ENCODE measurements at regions not wholly inside any gene's neighbourhood (a gene's known extent, or its start where the extent isn't known, plus 50 kb on each side); places are given as distances from the start of the nearest gene placed in this dataset.
"Not testable (repeated sequence)": the region's sequence is repeated elsewhere in the genome, so short reads cannot be mapped to it uniquely, and the experiment has no call there.

DNA sequence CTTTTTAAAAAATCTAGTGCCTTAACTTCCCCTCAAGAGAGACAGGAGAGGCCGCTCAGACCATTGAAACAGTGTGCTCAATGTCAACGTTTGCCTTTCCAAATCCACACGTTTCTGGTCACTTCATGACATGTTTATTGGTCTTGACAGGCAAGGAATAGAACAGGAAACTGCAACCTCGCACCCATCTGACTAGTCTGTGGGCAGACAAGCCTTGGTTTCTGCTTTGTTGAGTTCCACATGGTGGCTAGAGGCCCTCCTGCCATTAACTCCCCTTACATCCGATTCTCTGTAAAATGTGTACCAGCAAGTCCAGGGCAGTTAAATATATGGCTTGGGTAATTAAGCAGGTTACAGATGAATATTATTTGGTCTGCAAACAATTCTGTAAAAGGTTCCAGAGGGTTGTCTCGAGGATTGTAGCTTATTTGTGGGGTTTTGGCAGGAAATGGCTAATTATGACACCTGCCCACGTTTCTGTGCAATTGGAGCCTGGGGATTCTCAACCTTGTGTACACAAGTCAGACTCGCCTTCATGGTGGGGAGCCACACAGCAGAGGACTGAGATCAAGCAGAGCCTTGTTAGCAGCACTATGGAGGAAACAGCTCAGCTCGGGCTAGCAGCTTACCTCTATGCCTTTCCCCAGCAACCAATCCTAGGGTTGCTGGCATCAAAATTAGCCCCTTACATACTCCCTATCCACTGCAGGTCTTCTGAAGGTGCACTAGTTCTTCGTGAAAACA is 317.5 kb upstream of the IGF1R start:
- no peak for DNase-seq (ENCODE audit: low read depth)

DNA sequence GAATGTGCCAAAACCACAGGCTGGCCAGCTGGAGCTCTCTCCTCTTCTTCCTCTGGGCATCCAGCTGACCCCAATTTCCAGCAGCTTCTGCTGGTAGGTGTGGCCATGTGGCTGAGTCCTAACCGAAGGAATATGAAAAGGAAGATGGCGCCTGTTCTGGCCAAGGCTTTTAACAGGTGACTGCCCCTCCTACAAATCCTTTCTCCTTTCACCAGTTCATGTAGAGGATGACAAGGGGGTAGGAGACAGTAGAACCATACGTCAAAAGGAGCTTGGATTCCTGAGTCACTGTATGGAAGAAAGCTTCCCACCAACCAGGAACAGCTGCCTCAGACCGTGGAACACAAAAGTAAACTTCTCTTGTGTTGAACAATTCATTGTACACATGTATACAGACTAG is 316.7 kb upstream of the IGF1R start:
- DNase-seq (ENCODE audit: low read depth), result no peak

DNA sequence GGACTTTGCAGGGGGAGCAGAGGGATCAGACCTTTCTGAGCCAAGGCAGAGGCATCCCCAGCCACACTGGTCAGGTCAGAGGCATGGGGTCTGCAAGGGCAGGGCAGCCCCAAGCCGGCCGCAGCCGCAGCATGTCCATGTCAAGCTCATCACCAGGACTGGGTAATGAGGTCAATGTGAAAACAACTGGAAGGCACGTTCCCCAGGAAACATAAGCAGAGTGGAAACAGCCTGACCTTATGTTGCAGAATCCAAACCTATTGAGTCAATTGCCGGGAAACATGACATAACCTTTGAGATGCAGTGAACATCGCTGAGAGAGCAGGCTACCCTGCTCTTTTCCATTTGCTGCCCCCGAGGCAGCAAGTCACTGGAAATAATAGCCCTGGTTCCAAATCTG is 315.1 kb upstream of the IGF1R start:
- no peak for DNase-seq (ENCODE audit: low read depth)

DNA sequence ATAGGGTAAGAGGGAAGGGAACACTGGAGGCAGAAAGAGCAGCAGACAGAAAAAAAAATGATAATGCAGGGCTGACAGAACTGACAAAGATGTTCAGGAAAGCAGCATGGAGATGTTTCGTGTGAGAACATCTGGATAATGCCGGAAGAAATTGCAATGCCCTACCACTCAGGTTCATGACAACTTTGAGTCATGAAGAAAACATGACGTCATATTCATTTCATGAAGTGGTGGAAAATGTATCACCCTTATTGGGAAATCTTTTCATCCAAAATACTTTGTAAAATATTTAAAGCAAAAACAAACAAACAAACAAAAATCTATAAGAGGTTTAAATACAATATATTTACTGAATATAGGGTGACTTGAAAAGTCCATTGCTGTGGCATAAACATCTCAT is 305.4 kb upstream of the IGF1R start:
- DNase-seq (ENCODE audit: low read depth), result no peak

DNA sequence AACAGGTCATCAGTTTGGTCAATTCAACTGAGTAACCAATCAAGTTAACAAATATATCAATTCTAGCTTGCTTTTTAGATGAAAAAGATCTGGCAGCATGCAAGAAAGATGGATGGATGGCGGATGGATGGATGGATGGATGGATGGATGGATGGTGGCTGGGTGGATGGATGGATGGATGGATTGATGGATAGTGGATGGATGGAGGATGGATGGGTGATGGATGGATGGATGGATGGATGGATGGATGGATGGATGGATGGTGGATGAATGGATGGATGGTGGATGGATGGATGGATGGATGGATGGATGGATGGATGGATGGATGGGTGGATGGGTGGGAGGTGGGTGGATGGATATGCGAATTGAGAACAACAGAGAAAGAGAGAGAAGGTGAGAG is 303.7 kb upstream of the IGF1R start:
- no peak for DNase-seq (ENCODE audit: low read depth)

DNA sequence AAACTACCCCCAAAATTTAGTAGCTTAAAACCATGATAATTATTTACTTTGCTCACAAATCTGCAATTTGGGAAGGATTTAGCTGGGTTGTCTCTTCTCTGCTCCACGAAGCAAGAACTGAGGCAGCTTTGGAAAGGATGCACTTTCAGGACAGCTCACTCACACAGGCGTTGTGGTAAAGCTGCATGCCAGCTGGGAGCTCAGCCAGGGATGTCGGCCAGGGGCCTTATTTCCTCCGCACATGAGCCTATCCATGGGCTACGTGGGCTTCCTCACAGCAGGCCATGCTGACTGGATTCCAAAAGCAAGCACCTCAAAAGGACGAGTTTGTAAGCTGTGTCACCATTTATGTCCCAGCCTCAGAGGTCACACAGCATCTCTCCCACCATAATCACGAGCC is 301.3 kb upstream of the IGF1R start:
- no peak for DNase-seq (ENCODE audit: low read depth)

DNA sequence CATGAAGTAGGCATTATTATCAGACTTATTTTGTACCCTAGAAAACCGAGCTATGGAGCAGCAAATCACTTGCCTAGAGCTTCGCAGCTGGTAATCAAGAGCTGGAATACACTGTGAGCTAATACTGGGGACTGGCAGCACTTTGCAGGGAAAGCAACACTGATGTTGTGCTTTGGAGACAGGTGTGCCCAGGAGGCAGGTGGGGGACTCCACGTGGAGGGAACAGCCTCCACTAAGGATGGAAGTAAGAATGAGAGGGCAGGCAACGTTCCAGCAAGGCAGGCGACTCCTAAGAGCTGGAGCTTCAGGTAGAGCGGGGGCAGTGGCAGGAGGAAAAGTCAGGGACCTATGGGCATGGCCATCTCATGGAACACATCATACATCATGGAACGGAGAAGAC is 300.5 kb upstream of the IGF1R start:
- DNase-seq (ENCODE audit: low read depth), result no peak

DNA sequence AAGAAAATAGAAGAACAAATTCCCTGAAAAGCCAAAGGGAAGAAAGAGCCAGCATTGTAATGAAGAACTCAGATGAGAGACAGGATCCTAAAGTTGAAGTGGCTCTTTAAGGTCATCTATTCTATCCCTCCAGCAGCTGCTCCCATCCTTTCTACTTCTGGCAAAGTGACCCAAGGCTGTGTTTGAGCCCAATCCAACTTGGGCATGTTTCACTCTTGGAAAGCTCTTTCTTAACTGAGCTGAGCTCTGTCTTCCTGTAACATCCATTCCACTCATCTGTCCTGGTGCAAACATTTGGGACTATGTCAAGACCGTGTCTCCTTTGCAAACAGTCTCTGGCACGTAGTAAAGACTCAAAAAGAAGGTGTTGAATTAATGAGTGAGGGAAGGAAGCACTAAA is 298.1 kb upstream of the IGF1R start:
- DNase-seq (ENCODE audit: low read depth), result no peak

DNA sequence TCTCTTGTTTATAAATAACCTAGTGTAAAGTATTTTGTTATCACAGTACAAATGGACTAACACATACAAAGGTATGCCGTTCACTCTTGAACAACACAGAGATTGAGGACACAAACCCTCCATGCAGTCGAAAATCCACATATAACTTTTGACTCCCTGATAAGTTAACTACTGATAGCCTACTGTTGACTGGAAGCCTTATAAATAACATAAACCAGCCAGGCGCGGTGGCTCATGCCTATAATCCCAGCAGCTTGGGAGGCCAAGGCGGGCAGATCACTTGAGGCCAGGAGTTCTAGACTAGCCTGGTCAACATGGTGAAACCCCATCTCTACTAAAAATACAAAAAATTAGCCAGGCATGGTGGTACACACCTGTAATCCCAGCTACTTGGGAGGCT is 290.1 kb upstream of the IGF1R start:
- DNase-seq (ENCODE audit: low read depth), result not testable (repeated sequence)

DNA sequence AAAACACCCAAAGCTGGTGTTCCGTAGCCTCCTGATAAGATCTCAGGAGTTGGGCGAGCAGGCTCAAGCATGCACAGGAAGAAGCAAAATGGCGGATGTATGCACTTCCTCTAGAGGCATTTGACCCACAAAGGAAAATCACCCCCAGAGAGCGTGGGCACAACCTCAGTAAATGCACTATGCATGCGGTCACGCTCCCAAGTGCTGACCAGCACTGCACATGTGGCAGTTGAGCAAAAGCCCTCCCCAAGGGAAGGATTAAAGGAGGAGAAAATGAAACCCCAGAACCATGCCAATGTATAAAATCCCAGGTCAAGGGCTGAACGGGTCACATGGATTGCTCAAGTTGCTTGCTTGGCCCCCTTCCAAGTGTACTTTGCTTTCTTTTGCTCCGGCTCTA is 289.4 kb upstream of the IGF1R start:
- no peak for DNase-seq (ENCODE audit: low read depth)

DNA sequence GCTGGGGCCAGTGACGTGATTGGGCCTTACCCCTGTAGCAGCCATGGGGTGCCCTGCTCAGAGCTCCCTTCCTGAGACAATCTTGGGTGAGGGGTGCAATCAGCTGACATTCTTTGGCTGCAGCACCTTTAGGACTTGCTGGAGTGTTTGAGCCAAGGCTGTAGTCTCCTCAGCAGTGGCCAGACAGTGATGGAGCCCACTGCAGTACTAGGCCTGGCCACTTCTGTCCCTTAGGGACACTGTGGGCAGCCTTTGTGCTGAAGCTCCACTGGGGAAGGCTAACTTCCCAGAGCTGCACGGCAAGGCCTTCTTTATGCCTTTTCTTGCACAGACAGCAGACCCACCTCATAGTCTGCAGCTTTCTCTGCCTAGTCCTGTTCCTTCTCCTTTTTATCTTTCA is 284.9 kb upstream of the IGF1R start:
- no peak for DNase-seq (ENCODE audit: low read depth)

DNA sequence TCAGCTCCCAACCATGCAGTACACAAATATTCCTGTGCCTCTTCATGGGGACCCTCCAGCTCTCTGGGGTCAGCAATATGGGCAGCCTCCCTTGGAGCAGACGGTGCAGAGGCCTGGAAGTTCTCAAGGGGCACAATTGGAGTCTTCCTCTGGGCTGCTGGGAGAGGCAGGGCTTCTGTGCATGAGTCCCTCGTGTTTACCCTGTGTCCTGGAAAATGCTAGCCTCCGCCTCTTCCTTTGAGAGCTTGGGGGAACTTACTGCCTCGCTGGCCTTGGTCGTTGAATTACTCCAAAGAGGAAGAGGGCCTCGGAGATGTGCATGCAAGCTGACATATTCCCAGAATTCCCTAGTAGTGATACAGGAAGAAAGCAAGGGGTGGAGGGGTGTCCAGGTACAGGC is 284.4 kb upstream of the IGF1R start:
- DNase-seq (ENCODE audit: low read depth), result no peak

DNA sequence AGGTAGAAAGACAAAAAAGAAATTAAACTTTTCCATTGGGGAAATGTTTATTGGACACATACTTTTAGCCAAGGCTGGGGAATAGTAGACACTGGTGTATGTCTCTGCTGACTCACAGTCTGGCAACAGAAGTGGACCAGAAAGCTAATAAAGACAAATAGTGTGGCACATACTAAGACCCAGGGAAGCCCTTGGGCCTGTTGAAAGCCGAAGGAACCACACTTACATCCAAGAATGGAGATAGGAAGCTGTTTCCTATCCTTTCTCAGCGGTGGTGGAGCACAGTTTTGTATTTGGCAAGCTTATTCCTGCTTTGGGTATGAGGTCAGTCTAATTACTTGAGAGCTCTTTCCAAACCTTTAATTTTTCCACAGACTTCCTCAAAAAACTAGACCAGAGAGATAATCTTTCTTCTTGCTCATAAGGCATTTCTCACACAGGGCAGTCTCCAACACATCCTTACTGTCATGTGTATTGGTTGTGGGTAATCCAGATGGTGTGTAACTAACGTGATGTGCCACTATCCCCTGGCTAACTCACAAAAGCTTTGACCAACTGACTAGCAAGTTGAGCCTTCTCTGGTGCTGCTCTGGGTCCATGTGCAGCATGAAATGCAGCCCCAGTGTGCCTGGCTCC is 279.1 kb upstream of the IGF1R start:
- no peak for DNase-seq (ENCODE audit: low read depth)

DNA sequence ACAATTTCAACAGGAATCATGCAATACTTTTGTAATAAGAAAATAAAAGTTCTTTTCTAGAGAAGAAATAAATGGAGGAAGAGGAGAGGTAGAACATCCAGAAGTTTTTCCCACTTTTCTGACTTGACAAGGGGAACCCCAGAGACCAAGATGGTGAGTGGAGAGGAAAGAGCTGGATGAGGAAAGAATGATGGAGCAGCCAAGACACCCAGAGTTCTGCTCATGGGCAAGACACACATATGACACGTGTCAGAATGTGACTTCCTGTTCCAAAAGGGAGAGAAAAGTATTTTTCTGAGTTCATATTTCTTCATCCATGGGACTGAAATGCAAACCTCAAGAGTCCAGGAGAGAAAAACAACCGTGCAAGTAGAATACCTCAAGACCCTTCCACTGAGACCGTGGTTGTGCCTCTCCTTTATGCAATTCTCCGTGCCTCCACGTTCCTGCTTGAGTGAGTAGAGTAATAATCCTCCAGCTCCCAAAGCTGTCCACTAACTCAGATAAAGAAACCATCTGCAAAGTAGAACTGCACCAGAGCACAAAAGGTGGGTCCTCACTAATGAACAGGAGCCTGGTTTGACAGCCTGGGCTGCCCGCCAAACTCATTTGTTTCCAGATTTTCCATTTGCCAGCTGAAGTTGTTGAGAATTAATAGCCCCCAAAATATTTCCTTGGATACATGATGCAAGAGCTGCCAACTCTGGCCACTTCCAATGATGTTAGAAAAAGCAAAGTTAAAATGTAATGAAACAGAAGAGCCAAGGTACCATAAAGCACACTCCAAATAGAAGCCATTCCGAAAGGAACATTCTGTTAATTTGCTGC is 272.6 kb upstream of the IGF1R start:
- no peak for DNase-seq (ENCODE audit: low read depth)

DNA sequence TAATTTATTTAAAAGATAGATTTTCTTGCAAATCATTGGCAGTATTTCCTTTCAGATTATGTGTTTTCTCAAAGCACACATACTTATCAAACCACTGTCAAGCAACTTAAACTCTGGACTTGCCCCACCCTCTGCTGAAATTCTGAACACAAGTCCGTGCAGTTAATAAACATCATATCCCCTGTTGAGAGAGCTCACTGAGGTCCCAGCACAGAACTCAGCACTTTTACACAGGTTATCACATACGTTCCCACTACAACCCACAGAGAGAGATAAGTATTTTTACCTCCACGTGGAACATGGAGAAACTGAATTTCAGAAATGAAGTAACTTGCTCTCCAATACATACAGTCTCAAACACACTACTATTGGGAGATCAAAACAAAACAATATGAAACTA is 267.6 kb upstream of the IGF1R start:
- no peak for DNase-seq (ENCODE audit: low read depth)

DNA sequence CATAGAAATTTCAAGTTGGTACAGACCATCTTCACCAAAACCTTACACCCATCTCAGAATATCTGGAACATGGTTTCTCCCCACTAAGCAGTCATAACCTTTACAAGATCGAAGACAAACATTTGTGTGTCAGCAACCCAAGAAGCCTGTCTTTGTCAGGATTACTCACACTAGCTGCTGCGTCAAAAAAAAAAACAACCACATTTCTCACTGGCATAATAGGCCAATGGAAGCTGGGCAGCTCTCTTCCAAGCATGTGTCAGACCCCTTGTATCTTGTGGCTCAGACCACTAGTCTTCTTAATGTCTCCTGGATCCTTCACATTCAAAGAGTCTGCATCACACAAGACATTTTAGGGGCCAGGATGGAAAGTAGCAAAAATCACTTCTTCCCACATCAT is 266.9 kb upstream of the IGF1R start:
- no peak for DNase-seq (ENCODE audit: low read depth)

DNA sequence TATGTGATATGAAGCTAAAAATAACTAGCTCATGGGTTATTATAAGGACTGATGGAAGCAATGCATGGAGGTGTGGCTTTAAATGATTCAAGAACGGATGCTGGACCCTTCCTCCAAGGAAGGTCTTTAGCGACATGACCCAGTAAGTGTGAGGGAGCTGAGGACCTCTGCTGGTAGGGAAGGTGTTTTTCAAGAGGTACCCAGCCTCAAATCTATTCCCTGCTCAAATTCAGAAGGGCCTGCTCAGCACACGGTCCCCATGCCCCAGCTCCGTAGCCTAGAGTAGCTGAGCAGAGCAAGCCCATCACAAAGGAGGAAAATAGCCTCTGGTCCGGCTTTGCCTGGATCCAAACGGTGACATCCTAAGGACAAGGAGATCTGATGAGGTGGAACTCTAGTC is 266.2 kb upstream of the IGF1R start:
- no peak for DNase-seq (ENCODE audit: low read depth)

DNA sequence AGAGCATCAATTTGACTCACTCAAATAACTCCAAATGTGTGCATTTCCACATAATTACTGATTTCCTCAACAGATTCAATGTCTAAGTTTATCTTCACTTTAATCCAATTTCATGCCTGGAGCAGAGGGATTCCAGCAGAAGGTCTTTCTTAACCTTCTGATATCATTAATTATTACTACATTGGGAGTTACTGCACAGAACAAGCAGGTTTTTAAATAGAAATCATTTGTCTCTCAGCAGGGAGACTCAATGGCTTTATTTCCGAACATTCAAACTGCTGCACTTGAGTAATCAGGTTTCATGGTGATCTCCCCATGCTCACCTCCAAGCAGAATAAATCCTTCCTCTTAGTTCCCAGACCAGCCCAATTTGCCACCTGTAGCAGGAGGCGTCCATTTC is 264.8 kb upstream of the IGF1R start:
- no peak for DNase-seq (ENCODE audit: low read depth)

DNA sequence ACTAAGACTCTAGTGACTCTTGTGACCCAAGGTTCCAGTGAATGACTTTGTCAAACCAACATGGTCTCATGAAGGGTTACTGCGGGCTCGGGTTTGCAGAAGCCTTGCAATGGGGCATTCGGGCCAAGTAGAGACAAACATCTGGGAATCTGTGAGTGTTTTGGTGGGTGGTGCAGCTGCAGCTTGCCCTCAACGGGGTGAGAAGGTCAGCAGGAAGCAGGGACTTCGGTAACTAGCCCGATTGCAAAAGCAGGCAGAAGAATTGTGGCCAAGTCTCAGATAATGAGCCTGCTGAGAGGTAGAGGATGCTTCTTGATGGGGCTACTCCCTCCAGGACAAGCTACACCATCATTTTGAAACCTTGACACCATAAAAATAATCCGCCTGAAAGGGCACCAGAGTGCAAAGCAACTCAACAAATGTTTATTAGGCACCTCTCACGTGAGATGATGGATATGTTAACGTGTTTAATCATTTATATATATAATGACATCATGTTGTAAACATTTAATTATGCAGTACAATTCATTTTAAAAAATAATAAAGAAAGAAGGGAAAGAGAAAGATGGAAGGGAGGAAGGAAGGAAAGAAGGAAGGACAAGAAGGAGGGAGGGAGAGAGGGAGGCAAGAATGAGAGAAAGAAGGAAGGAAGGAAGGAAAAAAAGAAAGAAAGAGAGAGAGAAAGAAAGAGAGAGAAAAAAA is 263.9 kb upstream of the IGF1R start:
- DNase-seq (ENCODE audit: low read depth), result no peak

DNA sequence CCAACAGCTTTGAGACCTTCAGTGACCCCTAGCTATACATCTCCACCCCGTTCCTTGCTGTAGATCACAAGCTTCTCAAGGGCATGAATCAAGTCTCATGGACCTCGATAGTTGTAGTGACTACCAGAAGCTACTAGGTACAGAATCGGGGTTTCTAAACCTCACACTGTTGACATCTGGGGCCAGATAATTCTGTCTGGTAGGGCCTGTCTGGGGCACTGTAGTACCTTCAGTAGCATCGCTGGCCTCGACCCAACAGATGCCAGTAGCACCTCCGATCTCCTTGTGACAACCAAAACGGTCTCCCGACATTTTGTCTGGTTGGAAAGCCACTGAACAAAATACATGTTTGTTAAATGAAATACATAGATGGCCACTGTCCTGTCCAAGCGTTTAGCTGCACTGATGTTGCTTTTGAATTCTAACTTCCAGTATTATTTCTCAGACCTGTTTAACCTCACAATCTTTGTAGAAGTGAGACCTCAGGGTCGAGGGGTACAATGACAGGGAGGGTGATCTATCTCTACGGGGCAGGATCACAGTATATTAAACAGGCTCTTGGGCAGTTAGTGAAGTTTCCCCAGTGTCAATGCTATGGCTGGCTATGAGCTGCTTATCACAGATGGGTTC is 262.5 kb upstream of the IGF1R start:
- no peak for DNase-seq (ENCODE audit: low read depth)

DNA sequence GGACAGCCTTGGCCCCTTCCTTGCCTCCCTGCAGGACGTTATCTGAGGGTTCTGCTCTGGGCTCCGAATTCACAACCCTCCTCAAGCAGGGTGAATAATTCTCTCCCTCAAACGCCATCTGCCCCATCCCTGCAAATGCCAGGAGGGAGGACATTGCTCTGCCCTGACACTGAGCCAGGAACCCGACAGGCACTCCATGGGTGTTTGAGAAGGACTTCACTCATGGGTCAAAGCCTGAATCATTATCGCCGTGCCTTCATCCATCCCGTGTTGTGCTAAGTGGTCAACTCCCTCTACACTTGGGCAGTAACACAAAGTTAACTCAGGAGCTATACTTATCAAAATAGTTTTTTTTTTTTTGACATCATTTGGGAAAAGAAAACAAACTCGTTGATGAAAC is 261.8 kb upstream of the IGF1R start:
- DNase-seq (ENCODE audit: low read depth), result no peak

DNA sequence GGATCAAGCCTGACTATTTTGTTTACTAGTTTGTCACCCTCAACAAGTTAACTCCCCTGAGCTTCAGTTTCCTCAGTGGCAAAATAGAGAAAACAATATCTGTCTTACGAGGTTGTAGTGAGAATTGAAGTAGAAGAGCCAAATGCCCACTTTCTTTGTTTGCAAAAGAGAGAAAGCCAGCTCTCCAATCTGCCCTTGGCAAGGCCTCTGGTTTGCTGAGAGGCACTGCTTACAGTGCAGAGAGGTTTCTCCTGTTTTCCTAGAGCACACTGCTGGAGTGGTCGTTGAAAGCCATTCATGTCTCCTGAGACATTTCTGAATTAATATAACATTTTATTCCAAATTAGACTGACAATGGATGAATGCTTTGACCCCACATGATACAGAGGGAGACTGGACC is 260.5 kb upstream of the IGF1R start:
- DNase-seq (ENCODE audit: low read depth), result no peak
